IMR-90 (cell line): ENCODE measurements at regions not wholly inside any gene's neighbourhood (a gene's known extent, or its start where the extent isn't known, plus 50 kb on each side); places are given as distances from the start of the nearest gene placed in this dataset.

ENCODE experiments used
- ATAC-seq: fragments of 200-7000 bp; cut with Tn5 transposase; 2 replicates; pipeline ENCODE4 v1.9.1; 2020; ENCODE audit warnings: low read depth, mild to moderate bottlenecking, moderate library complexity
- BruUV-seq: library from RNA; stranded (reverse); fragments of 400-500 nt; replicated peaks from 2 replicates; lab custom pipeline; 2021; lab: Mats Ljungman, UMichigan
- CTCF ChIA-PET: fragments of 300-600 bp; formaldehyde crosslinking; extraction: SDS; loops from one replicate; lab custom pipeline; 2021; ENCODE audit warnings: antibody characterized with exemption; lab: Yijun Ruan, JAX
- POLR2A ChIA-PET: fragments of 300-600 bp; sonication (Branson Sonifier 250); formaldehyde crosslinking; loops from one replicate; lab custom pipeline; 2022; ENCODE audit warnings: antibody characterized with exemption; ENCODE audit not compliant: unreplicated experiment; lab: Charles Lee
- DNase-seq: peaks from one replicate; pipeline ENCODE4 v3.0.0; 2013
- H2AFZ ChIP-seq: replicated peaks from 2 replicates; pipeline ENCODE3; 2013; ENCODE audit warnings: low read length, mild to moderate bottlenecking; ENCODE audit not compliant: poor library complexity
- H2AK5ac ChIP-seq: 2 replicates; pipeline ENCODE4 v1.6.1; 2013; ENCODE audit warnings: low read depth, low read length, inconsistent platforms
- H2AK9ac ChIP-seq: replicated peaks from 2 replicates; pipeline ENCODE3; 2013; ENCODE audit warnings: mild to moderate bottlenecking, low read depth, low read length, moderate library complexity; ENCODE audit not compliant: poor library complexity
- H2BK120ac ChIP-seq: 2 replicates; pipeline ENCODE4 v1.6.1; 2013; ENCODE audit warnings: low read depth, low read length, inconsistent platforms
- H2BK15ac ChIP-seq: 3 replicates; pipeline ENCODE4 v1.6.1; 2013; ENCODE audit warnings: low read depth, low read length, inconsistent platforms
- H2BK20ac ChIP-seq: 2 replicates; pipeline ENCODE4 v1.6.1; 2013; ENCODE audit warnings: low read depth, mild to moderate bottlenecking, inconsistent platforms, low read length, moderate library complexity
- H2BK5ac ChIP-seq: 2 replicates; pipeline ENCODE4 v1.6.1; 2013; ENCODE audit warnings: mild to moderate bottlenecking, low read depth, low read length, inconsistent platforms; ENCODE audit not compliant: poor library complexity, severe bottlenecking
- H3K14ac ChIP-seq: replicated peaks from 2 replicates; pipeline ENCODE4 v1.6.1; 2013; ENCODE audit warnings: low read depth, low read length, inconsistent platforms
- H3K18ac ChIP-seq: 2 replicates; pipeline ENCODE4 v1.6.1; 2013; ENCODE audit warnings: low read depth, low read length, control low read depth
- H3K23ac ChIP-seq: 2 replicates; pipeline ENCODE4 v1.6.1; 2013; ENCODE audit warnings: low read depth, low read length, inconsistent platforms
- H3K27ac ChIP-seq: 2 replicates; pipeline ENCODE4 v1.5.1; 2013; ENCODE audit warnings: mild to moderate bottlenecking, control low read depth, low read length; ENCODE audit not compliant: insufficient read depth
- H3K27me3 ChIP-seq: 2 replicates; pipeline ENCODE4 v1.6.1; 2013; ENCODE audit warnings: low read length; ENCODE audit not compliant: control insufficient read depth, insufficient read depth
- H3K36me3 ChIP-seq: 2 replicates; pipeline ENCODE4 v1.6.1; 2013; ENCODE audit warnings: low read length, mixed read lengths; ENCODE audit not compliant: control insufficient read depth, insufficient read depth
- H3K4ac ChIP-seq: 2 replicates; pipeline ENCODE4 v1.6.1; 2013; ENCODE audit warnings: low read depth, low read length, inconsistent platforms
- H3K4me1 ChIP-seq: 2 replicates; pipeline ENCODE4 v1.6.1; 2013; ENCODE audit warnings: low read length, mixed read lengths; ENCODE audit not compliant: control insufficient read depth, insufficient read depth
- H3K4me2 ChIP-seq: 2 replicates; pipeline ENCODE4 v1.6.1; 2013; ENCODE audit warnings: low read depth, mild to moderate bottlenecking, control low read depth, low read length, moderate library complexity
- H3K4me3 ChIP-seq: 2 replicates; pipeline ENCODE4 v1.5.1; 2013; ENCODE audit warnings: low read depth, mild to moderate bottlenecking, control low read depth, low read length, moderate library complexity; ENCODE audit not compliant: insufficient read depth
- H3K56ac ChIP-seq: 2 replicates; pipeline ENCODE4 v1.6.1; 2013; ENCODE audit warnings: low read length, inconsistent platforms; ENCODE audit not compliant: insufficient read depth; ENCODE audit errors: extremely low read depth
- H3K79me1 ChIP-seq, 2 experiments: 2 replicates each; pipeline ENCODE4 v1.6.1; 2013; ENCODE audit warnings: low read length in 2 of 2, inconsistent platforms in 1 of 2, low read depth in 1 of 2
- H3K9ac ChIP-seq: 2 replicates; pipeline ENCODE4 v1.6.1; 2013; ENCODE audit warnings: low read depth, low read length, control low read depth
- H3K9me1 ChIP-seq: 2 replicates; pipeline ENCODE4 v1.6.1; 2013; ENCODE audit warnings: low read length, inconsistent platforms; ENCODE audit not compliant: insufficient read depth
- H3K9me3 ChIP-seq: 2 replicates; pipeline ENCODE4 v1.6.1; 2013; ENCODE audit warnings: low read length; ENCODE audit not compliant: control insufficient read depth, insufficient read depth
- H4K20me1 ChIP-seq: 2 replicates; pipeline ENCODE4 v1.6.1; 2013; ENCODE audit warnings: low read length, inconsistent platforms; ENCODE audit not compliant: insufficient read depth
- H4K5ac ChIP-seq: 2 replicates; pipeline ENCODE4 v1.6.1; 2013; ENCODE audit warnings: mild to moderate bottlenecking, low read depth, low read length, control low read depth
- H4K8ac ChIP-seq, 2 experiments: 2 replicates each; pipeline ENCODE4 v1.6.1; 2013; ENCODE audit warnings: low read depth in 2 of 2, low read length in 2 of 2, control low read depth in 1 of 2, inconsistent platforms in 1 of 2
- H4K91ac ChIP-seq: 2 replicates; pipeline ENCODE4 v1.6.1; 2013; ENCODE audit warnings: low read depth, low read length, inconsistent platforms; ENCODE audit not compliant: insufficient read depth
- BHLHE40 ChIP-seq: fragments of 150-350 bp; IDR thresholded peaks from 2 replicates; pipeline ENCODE4 v1.6.1; 2016; ENCODE audit warnings: mild to moderate bottlenecking, low read depth, low read length
- CEBPB ChIP-seq: IDR thresholded peaks from 2 replicates; pipeline ENCODE4 v1.6.1; 2012; ENCODE audit warnings: low read depth, low read length, improper control_type of control experiment
- CHD1 ChIP-seq: IDR thresholded peaks from 2 replicates; pipeline ENCODE4 v1.6.1; 2012; ENCODE audit warnings: low read depth, low read length, improper control_type of control experiment
- FOS ChIP-seq: fragments of 150-350 bp; IDR thresholded peaks from 2 replicates; pipeline ENCODE4 v1.6.1; 2016; ENCODE audit warnings: low read depth, low read length
- MAFK ChIP-seq: IDR thresholded peaks from 2 replicates; pipeline ENCODE4 v1.6.1; 2012; ENCODE audit warnings: low read depth, low read length, improper control_type of control experiment
- MAZ ChIP-seq: IDR thresholded peaks from 2 replicates; pipeline ENCODE4 v1.6.1; 2012; ENCODE audit warnings: low read depth, mild to moderate bottlenecking, low read length, improper control_type of control experiment, moderate library complexity, borderline replicate concordance
- MXI1 ChIP-seq: IDR thresholded peaks from 2 replicates; pipeline ENCODE4 v1.6.1; 2012; ENCODE audit warnings: low read depth, mild to moderate bottlenecking, low read length, moderate library complexity, borderline replicate concordance
- NFE2L2 ChIP-seq: fragments of 150-350 bp; IDR thresholded peaks from 2 replicates; pipeline ENCODE4 v1.6.1; 2016; ENCODE audit warnings: low read depth, mild to moderate bottlenecking, low read length
- POLR2A ChIP-seq: IDR thresholded peaks from 2 replicates; pipeline ENCODE4 v1.6.1; 2012; ENCODE audit warnings: mild to moderate bottlenecking, low read depth, low read length
- RAD21 ChIP-seq: IDR thresholded peaks from 2 replicates; pipeline ENCODE4 v1.6.1; 2012; ENCODE audit warnings: low read length, improper control_type of control experiment
- RCOR1 ChIP-seq: IDR thresholded peaks from 2 replicates; pipeline ENCODE4 v1.6.1; 2012; ENCODE audit warnings: mild to moderate bottlenecking, low read length, improper control_type of control experiment; ENCODE audit not compliant: insufficient replicate concordance
- RFX5 ChIP-seq: IDR thresholded peaks from 2 replicates; pipeline ENCODE4 v1.8.0; 2012; ENCODE audit warnings: low read depth, mild to moderate bottlenecking, low read length, moderate library complexity
- SMC3 ChIP-seq: fragments of 150-350 bp; IDR thresholded peaks from 2 replicates; pipeline ENCODE4 v1.6.1; 2016; ENCODE audit warnings: low read depth, mild to moderate bottlenecking, antibody characterized with exemption, low read length, moderate library complexity
- WGBS, 2 experiments: methylation state at CpG; one replicate each; pipeline versions ENCODE4 v1.1.5 to v1.1.7; 2013; ENCODE audit warnings: missing lambda C conversion rate in 2 of 2; ENCODE audit not compliant: insufficient read length in 1 of 2; ENCODE audit errors: extremely low coverage in 2 of 2; 5-methylcytosine and 5-hydroxymethylcytosine counted together
- dilution Hi-C: fragments of 300-500 bp; cut with HindIII; formaldehyde crosslinking; loops from one replicate; pipeline ENCODE4 v1.14.3; 2018; ENCODE audit warnings: low sequenced_read_pairs; ENCODE audit not compliant: unreplicated experiment
- in situ Hi-C: fragments of 300-500 bp; cut with MboI; formaldehyde crosslinking; loops from 3 replicates; pipeline ENCODE4 v1.14.3; 2019; ENCODE audit warnings: low sequenced_read_pairs, inconsistent platforms, mixed read lengths
- intact Hi-C: fragments of 100-400 bp; cut with micrococcal nuclease; formaldehyde crosslinking; loops from 2 replicates; pipeline ENCODE4 v1.10.0; 2022
- TF ChIP-seq, protein P1 (sequence below): fragments of 150-350 bp; IDR thresholded peaks from 2 replicates; pipeline ENCODE4 v1.6.1; 2017; ENCODE audit warnings: mild to moderate bottlenecking, antibody characterized with exemption, low read length, low read depth
- TF ChIP-seq, protein P2 (sequence below): conservative IDR thresholded peaks from 2 replicates; pipeline ENCODE4 v1.5.1; 2012; ENCODE audit warnings: mild to moderate bottlenecking, low read depth, low read length, improper control_type of control experiment
- TF ChIP-seq, protein P3 (sequence below): fragments of 150-350 bp; IDR thresholded peaks from 2 replicates; pipeline ENCODE4 v1.6.1; 2016; ENCODE audit warnings: low read depth, mild to moderate bottlenecking, low read length, moderate library complexity, borderline replicate concordance

DNA sequence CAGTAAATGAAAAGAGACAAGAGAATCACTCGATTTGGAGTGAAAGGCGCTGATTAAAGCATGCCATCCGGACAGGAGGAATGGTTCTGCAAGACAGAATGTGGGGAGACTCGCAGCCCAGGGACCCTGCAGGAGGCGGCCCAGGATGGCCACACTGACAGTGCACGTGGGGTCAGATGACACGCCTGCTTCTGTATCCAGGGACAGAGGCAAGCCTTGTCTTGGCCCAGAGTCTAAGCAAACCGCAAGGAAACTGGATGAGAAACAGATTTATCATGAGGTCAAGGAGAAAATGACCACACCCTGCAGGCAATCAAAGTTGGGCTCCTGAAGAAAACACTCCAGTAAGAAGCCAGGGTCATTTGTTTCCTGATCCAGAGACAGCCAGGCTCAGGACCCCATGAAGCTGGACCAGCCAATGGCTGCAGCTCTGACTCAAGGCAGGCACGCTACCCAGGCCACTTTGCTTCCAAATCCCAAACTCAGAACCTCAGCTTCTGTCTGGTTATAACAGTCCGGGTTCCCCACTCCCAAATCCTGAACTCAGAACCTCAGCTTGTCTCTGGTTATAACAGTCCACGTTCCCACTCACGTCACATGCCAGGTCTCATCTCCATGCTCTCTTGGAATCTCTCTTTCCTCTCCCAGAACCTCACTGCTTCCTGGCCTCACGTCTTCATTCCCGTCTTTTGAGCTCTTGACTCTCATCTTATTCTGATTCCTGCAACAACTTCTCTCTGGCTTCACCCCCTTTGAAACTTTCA, 144.9 kb upstream of the THBS2 start:
- Histone ChIP-seq H2BK120ac (no peak overlapping the region), H3K36me3 (no peaks in the 10 kb centered on the region), H4K91ac (no peak overlapping the region), H3K27ac (no peak overlapping the region), H2AK9ac (peak overlapping the region; percentile 9), H2BK5ac (no peak overlapping the region), H3K9me3 (0 out of 2 replicates have a peak, but pooled peaks cover 1% of the 10 kb centered on the region), H3K9me1 (no peaks in the 10 kb centered on the region), H4K5ac (no peak overlapping the region), H3K23ac (no peak overlapping the region), H3K4me1 (no peaks in the 10 kb centered on the region), H2BK20ac (no peak overlapping the region), H2AK5ac (no peak overlapping the region), H2BK15ac (no peak overlapping the region), H3K4ac (no peak overlapping the region), H3K18ac (no peak overlapping the region), H3K79me1 (no peaks in the 10 kb centered on the region), H3K4me3 (no peak overlapping the region), H3K4me2 (no peak overlapping the region), H4K8ac (no peak overlapping the region), H3K27me3 (no peaks in the 10 kb centered on the region), H3K14ac (no peak overlapping the region), H2AFZ (peak overlapping the region; percentile 40), H3K9ac (no peak overlapping the region), H3K56ac (no peak overlapping the region), H4K20me1 (no peaks in the 10 kb centered on the region)
- ChIA-PET POLR2A (no interaction called here), CTCF (no interaction called here)
- ATAC-seq: no peak
- TF ChIP-seq, protein P1, sequence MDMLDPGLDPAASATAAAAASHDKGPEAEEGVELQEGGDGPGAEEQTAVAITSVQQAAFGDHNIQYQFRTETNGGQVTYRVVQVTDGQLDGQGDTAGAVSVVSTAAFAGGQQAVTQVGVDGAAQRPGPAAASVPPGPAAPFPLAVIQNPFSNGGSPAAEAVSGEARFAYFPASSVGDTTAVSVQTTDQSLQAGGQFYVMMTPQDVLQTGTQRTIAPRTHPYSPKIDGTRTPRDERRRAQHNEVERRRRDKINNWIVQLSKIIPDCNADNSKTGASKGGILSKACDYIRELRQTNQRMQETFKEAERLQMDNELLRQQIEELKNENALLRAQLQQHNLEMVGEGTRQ: no peak
- TF ChIP-seq, protein P2, sequence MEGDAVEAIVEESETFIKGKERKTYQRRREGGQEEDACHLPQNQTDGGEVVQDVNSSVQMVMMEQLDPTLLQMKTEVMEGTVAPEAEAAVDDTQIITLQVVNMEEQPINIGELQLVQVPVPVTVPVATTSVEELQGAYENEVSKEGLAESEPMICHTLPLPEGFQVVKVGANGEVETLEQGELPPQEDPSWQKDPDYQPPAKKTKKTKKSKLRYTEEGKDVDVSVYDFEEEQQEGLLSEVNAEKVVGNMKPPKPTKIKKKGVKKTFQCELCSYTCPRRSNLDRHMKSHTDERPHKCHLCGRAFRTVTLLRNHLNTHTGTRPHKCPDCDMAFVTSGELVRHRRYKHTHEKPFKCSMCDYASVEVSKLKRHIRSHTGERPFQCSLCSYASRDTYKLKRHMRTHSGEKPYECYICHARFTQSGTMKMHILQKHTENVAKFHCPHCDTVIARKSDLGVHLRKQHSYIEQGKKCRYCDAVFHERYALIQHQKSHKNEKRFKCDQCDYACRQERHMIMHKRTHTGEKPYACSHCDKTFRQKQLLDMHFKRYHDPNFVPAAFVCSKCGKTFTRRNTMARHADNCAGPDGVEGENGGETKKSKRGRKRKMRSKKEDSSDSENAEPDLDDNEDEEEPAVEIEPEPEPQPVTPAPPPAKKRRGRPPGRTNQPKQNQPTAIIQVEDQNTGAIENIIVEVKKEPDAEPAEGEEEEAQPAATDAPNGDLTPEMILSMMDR: no peak
- TF ChIP-seq BHLHE40: no peak
- no peak for TF ChIP-seq FOS
- TF ChIP-seq, protein P3, sequence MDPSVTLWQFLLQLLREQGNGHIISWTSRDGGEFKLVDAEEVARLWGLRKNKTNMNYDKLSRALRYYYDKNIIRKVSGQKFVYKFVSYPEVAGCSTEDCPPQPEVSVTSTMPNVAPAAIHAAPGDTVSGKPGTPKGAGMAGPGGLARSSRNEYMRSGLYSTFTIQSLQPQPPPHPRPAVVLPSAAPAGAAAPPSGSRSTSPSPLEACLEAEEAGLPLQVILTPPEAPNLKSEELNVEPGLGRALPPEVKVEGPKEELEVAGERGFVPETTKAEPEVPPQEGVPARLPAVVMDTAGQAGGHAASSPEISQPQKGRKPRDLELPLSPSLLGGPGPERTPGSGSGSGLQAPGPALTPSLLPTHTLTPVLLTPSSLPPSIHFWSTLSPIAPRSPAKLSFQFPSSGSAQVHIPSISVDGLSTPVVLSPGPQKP: no peak
- TF ChIP-seq RAD21: no peak
- TF ChIP-seq MAZ: no peak
- no peak for TF ChIP-seq RCOR1
- TF ChIP-seq NFE2L2: no peak
- TF ChIP-seq MXI1: no peak
- no peak for TF ChIP-seq CHD1
- TF ChIP-seq CEBPB: no peak
- no peak for TF ChIP-seq MAFK
- TF ChIP-seq RFX5: no peak
- no peak for TF ChIP-seq SMC3
- TF ChIP-seq POLR2A: no peak
- dilution Hi-C loops (no loop called here), intact Hi-C loops (no loop called here), in situ Hi-C loops (no loop called here)
- 83% methylated on average over 8 of the region's 14 CpGs; no CpG with 5 or more reads in 1 of the 2 experiments for WGBS, 2 experiments
- no TSS peak for BruUV-seq
- no peak for DNase-seq
